Gastrocnemius medialis (tissue), 4 donors: ENCODE measurements at regions not wholly inside any gene's neighbourhood (a gene's known extent, or its start where the extent isn't known, plus 50 kb on each side); places are given as distances from the start of the nearest gene placed in this dataset.

Experiments used
- ATAC-seq, 2 donors: fragments of 150-250 bp; one replicate each; pipeline ENCODE4 v1.9.1; 2016
- DNase-seq, 2 donors: peaks; one replicate each; pipeline ENCODE4 v3.0.0-alpha.2; 2019
- H3K27ac ChIP-seq, 4 donors: fragments of 200-600 bp; sonication (generic); 1 replicate in 1 of 4; 2 replicates in 3 of 4; pipeline ENCODE4 v1.5.1; 2016 to 2018; ENCODE audit warnings: mild to moderate bottlenecking in 2 of 4, moderate library complexity in 1 of 4
- H3K27me3 ChIP-seq, 3 donors: fragments of 200-600 bp; sonication (generic) in 2 of 3; 1 replicate in 1 of 3; 2 replicates in 2 of 3; pipeline versions ENCODE4 v1.5.1 to v1.6.0; 2016 to 2019; ENCODE audit warnings: mild to moderate bottlenecking in 1 of 3, moderate library complexity in 1 of 3
- H3K36me3 ChIP-seq, 2 donors: fragments of 200-600 bp; sonication (generic) in 1 of 2; one replicate each; pipeline ENCODE4 v1.5.1; 2017 to 2018
- H3K4me1 ChIP-seq, 2 donors: fragments of 200-600 bp; sonication (generic) in 1 of 2; one replicate each; pipeline ENCODE4 v1.5.1; 2016 to 2017; ENCODE audit warnings: mild to moderate bottlenecking in 2 of 2
- H3K4me3 ChIP-seq, 4 donors: fragments of 200-600 bp; sonication (generic) in 3 of 4; 1 replicate in 1 of 4; 2 replicates in 3 of 4; pipeline ENCODE4 v1.5.1; 2016 to 2019; ENCODE audit warnings: mild to moderate bottlenecking in 2 of 4
- H3K9me3 ChIP-seq, 3 donors: fragments of 200-600 bp; sonication (generic) in 2 of 3; 1 replicate in 1 of 3; 2 replicates in 2 of 3; pipeline ENCODE4 v1.5.1; 2016 to 2019
- CTCF ChIP-seq, 5 experiments: fragments of 450-650 bp in 3 of 5; fragments of 200-600 bp in 2 of 5; sonication (generic) in 2 of 5; IDR thresholded peaks in 4 of 5; conservative IDR thresholded peaks in 1 of 5; 1 replicate in 4 of 5; 2 replicates in 1 of 5; pipeline ENCODE4 v1.5.1; 2016 to 2019; ENCODE audit warnings: antibody characterized with exemption in 5 of 5, mild to moderate bottlenecking in 3 of 5, moderate library complexity in 3 of 5
- POLR2A ChIP-seq, 2 donors: fragments of 450-650 bp; IDR thresholded peaks; one replicate each; pipeline ENCODE4 v1.6.1; 2017; ENCODE audit warnings: antibody characterized with exemption in 2 of 2, mild to moderate bottlenecking in 2 of 2, moderate library complexity in 2 of 2
- in situ Hi-C, 4 donors: fragments of 200-750 bp; cut with MboI; loops; one replicate each; pipeline versions ENCODE4 v1.15.0 to v1.8.0; 2017; ENCODE audit warnings: low sequenced_read_pairs in 4 of 4
- intact Hi-C: fragments of 100-400 bp; cut with DNase I; formaldehyde crosslinking; loops from one replicate; pipeline ENCODE4 v1.15.1; 2023; ENCODE audit warnings: low total_unique reads

GRCh38 chr7:26609082-26609481 is 255.3 kb downstream of the SKAP2 start:
- in situ Hi-C loops (no loop called here), intact Hi-C loops (no loop called here)
- no peaks in the 10 kb centered on the region for H3K9me3 ChIP-seq
- no peak overlapping the region for H3K4me3 ChIP-seq
- no peaks in the 10 kb centered on the region for H3K27me3 ChIP-seq
- no peak overlapping the region for H3K27ac ChIP-seq
- no peaks in the 10 kb centered on the region for H3K4me1 ChIP-seq
- no peak for DNase-seq
- no peak for ATAC-seq
- TF ChIP-seq POLR2A (IDR thresholded peaks at IDR 0.05) (no peak), CTCF (IDR thresholded peaks at IDR 0.05 in 4 of 5, conservative IDR thresholded peaks at IDR 0.05 in 1 of 5) (no peak)
- no peaks in the 10 kb centered on the region for H3K36me3 ChIP-seq

GRCh38 chr7:26609532-26609931 is 254.9 kb downstream of the SKAP2 start:
- no peaks in the 10 kb centered on the region for H3K4me1 ChIP-seq
- H3K4me3 ChIP-seq, result no peak overlapping the region
- in situ Hi-C loops, result no loop called here
- H3K36me3 ChIP-seq, result no peaks in the 10 kb centered on the region
- no peak for TF ChIP-seq CTCF (IDR thresholded peaks at IDR 0.05 in 4 of 5, conservative IDR thresholded peaks at IDR 0.05 in 1 of 5)
- no peak for TF ChIP-seq POLR2A (IDR thresholded peaks at IDR 0.05)
- intact Hi-C loops, result no loop called here
- no peak overlapping the region for H3K27ac ChIP-seq
- no peaks in the 10 kb centered on the region for H3K9me3 ChIP-seq
- H3K27me3 ChIP-seq, result no peaks in the 10 kb centered on the region
- DNase-seq (no peak), ATAC-seq (no peak)

- DNase-seq (no peak), ATAC-seq (no peak)
- H3K36me3 ChIP-seq, result no peaks in the 10 kb centered on the region
- in situ Hi-C loops, result no loop called here
- no peaks in the 10 kb centered on the region for H3K9me3 ChIP-seq
- no peaks in the 10 kb centered on the region for H3K27me3 ChIP-seq
- no peak for TF ChIP-seq CTCF (IDR thresholded peaks at IDR 0.05 in 4 of 5, conservative IDR thresholded peaks at IDR 0.05 in 1 of 5)
- TF ChIP-seq POLR2A (IDR thresholded peaks at IDR 0.05), result no peak
- H3K27ac ChIP-seq, result no peak overlapping the region
- no peak overlapping the region for H3K4me3 ChIP-seq
- intact Hi-C loops, result no loop called here
- H3K4me1 ChIP-seq, result no peaks in the 10 kb centered on the region
These were observed 251.6 kb downstream of the SKAP2 start for GRCh38 chr7:26612742-26613141.

- no peaks in the 10 kb centered on the region for H3K27me3 ChIP-seq
- no peaks in the 10 kb centered on the region for H3K4me1 ChIP-seq
- no peak overlapping the region for H3K27ac ChIP-seq
- in situ Hi-C loops (no loop called here), intact Hi-C loops (no loop called here)
- DNase-seq (no peak), ATAC-seq (no peak)
- no peak overlapping the region for H3K4me3 ChIP-seq
- H3K36me3 ChIP-seq, result no peaks in the 10 kb centered on the region
- H3K9me3 ChIP-seq, result no peaks in the 10 kb centered on the region
- no peak for TF ChIP-seq CTCF (IDR thresholded peaks at IDR 0.05 in 4 of 5, conservative IDR thresholded peaks at IDR 0.05 in 1 of 5)
These were observed 249.9 kb downstream of the SKAP2 start for GRCh38 chr7:26614503-26614902.

- DNase-seq, result no peak
- Histone ChIP-seq H3K4me3 (no peak overlapping the region), H3K36me3 (no peaks in the 10 kb centered on the region), H3K27ac (no peak overlapping the region), H3K27me3 (no peaks in the 10 kb centered on the region), H3K9me3 (no peaks in the 10 kb centered on the region), H3K4me1 (no peaks in the 10 kb centered on the region)
- intact Hi-C loops, result no loop called here
- in situ Hi-C loops, result no loop called here
- no peak for ATAC-seq
- no peak for TF ChIP-seq POLR2A (IDR thresholded peaks at IDR 0.05)
- TF ChIP-seq CTCF (IDR thresholded peaks at IDR 0.05 in 4 of 5, conservative IDR thresholded peaks at IDR 0.05 in 1 of 5), result no peak
These were observed 248.2 kb downstream of the SKAP2 start for GRCh38 chr7:26616235-26616634.
